ENCODE measurements at regions not wholly inside any gene's neighbourhood (a gene's known extent, or its start where the extent isn't known, plus 50 kb on each side); places are given as distances from the start of the nearest gene placed in this dataset.

- intact Hi-C loops (cut with DNase I) = no loop called here
- Histone ChIP-seq H3K27ac (ENCODE audit: low read depth in 2 of 2, low read length in 2 of 2) (no peak overlapping the region), H3K9ac (ENCODE audit: low read length in 3 of 3) (no peak overlapping the region), H3K4me1 (ENCODE audit: control insufficient read depth in 2 of 3, insufficient read depth in 2 of 3, low read depth in 1 of 3, low read length in 3 of 3) (no peaks in the 10 kb centered on the region), H3K9me3 (ENCODE audit: control insufficient read depth in 2 of 3, insufficient read depth in 1 of 3, low read length in 3 of 3) (no peaks in the 10 kb centered on the region), H3K27me3 (ENCODE audit: control insufficient read depth, insufficient read depth, low read length) (no peaks in the 10 kb centered on the region), H3K4me3 (ENCODE audit: low read length in 3 of 3) (no peak overlapping the region), H3K36me3 (ENCODE audit: control insufficient read depth in 2 of 3, insufficient read depth in 3 of 3, low read length in 3 of 3) (no peaks in the 10 kb centered on the region)
- DNase-seq (no peak), FAIRE-seq (no peak)
- no peak for TF ChIP-seq CTCF (IDR thresholded peaks at IDR 0.05; ENCODE audit: borderline replicate concordance, extremely low read depth, insufficient read depth)
These were observed 56.5 kb upstream of the SPATA31D4 start for GRCh38 chr9:81871695-81872094.

GRCh38 chr9:81874250-81874649 is 54.0 kb upstream of the SPATA31D4 start:
- Histone ChIP-seq H3K36me3 (ENCODE audit: control insufficient read depth in 2 of 3, insufficient read depth in 3 of 3, low read length in 3 of 3) (no peaks in the 10 kb centered on the region), H3K27me3 (ENCODE audit: control insufficient read depth, insufficient read depth, low read length) (no peaks in the 10 kb centered on the region), H3K27ac (ENCODE audit: low read depth in 2 of 2, low read length in 2 of 2) (peak overlapping the region in 1 of 2 donors; percentile 1), H3K4me1 (ENCODE audit: control insufficient read depth in 2 of 3, insufficient read depth in 2 of 3, low read depth in 1 of 3, low read length in 3 of 3) (no peaks in the 10 kb centered on the region), H3K9me3 (ENCODE audit: control insufficient read depth in 2 of 3, insufficient read depth in 1 of 3, low read length in 3 of 3) (no peaks in the 10 kb centered on the region), H3K4me3 (ENCODE audit: low read length in 3 of 3) (no peak overlapping the region), H3K9ac (ENCODE audit: low read length in 3 of 3) (no peak overlapping the region)
- intact Hi-C loops (cut with DNase I) = no loop called here
- DNase-seq (peak in 2 of 5 donors; percentile 48 to 72), FAIRE-seq (no peak)
- TF ChIP-seq CTCF (IDR thresholded peaks at IDR 0.05; ENCODE audit: borderline replicate concordance, extremely low read depth, insufficient read depth) = no peak

- Histone ChIP-seq H3K36me3 (ENCODE audit: control insufficient read depth in 2 of 3, insufficient read depth in 3 of 3, low read length in 3 of 3) (no peaks in the 10 kb centered on the region), H3K27me3 (ENCODE audit: control insufficient read depth, insufficient read depth, low read length) (no peaks in the 10 kb centered on the region), H3K4me3 (ENCODE audit: low read length in 3 of 3) (no peak overlapping the region), H3K27ac (ENCODE audit: low read depth in 2 of 2, low read length in 2 of 2) (peak overlapping the region in 1 of 2 donors; percentile 1), H3K9ac (ENCODE audit: low read length in 3 of 3) (no peak overlapping the region), H3K9me3 (ENCODE audit: control insufficient read depth in 2 of 3, insufficient read depth in 1 of 3, low read length in 3 of 3) (no peaks in the 10 kb centered on the region), H3K4me1 (ENCODE audit: control insufficient read depth in 2 of 3, insufficient read depth in 2 of 3, low read depth in 1 of 3, low read length in 3 of 3) (peaks cover 0 to 3% (median 0%) of the 10 kb centered on the region in 3 donors)
- DNase-seq = peak in 3 of 5 donors; percentile 50 to 94 (median 74)
- intact Hi-C loops (cut with DNase I) = no loop called here
- FAIRE-seq = no peak
- no peak for TF ChIP-seq CTCF (IDR thresholded peaks at IDR 0.05; ENCODE audit: borderline replicate concordance, extremely low read depth, insufficient read depth)
These were observed 53.3 kb upstream of the SPATA31D4 start for GRCh38 chr9:81874931-81875330.

- no peaks in the 10 kb centered on the region for H3K9me3 ChIP-seq (ENCODE audit: control insufficient read depth in 2 of 3, insufficient read depth in 1 of 3, low read length in 3 of 3)
- FAIRE-seq = no peak
These were observed 51.2 kb upstream of the SPATA31D4 start for GRCh38 chr9:81877047-81877446.

More at GRCh38 chr9:81877047-81877446, 51.2 kb upstream of the SPATA31D4 start:
- intact Hi-C loops (cut with DNase I) = no loop called here
- no peak overlapping the region for H3K27ac ChIP-seq (ENCODE audit: low read depth in 2 of 2, low read length in 2 of 2)
- H3K36me3 ChIP-seq (ENCODE audit: control insufficient read depth in 2 of 3, insufficient read depth in 3 of 3, low read length in 3 of 3) = no peaks in the 10 kb centered on the region
- DNase-seq = no peak
- H3K27me3 ChIP-seq (ENCODE audit: control insufficient read depth, insufficient read depth, low read length) = no peaks in the 10 kb centered on the region
- TF ChIP-seq CTCF (IDR thresholded peaks at IDR 0.05; ENCODE audit: borderline replicate concordance, extremely low read depth, insufficient read depth) = no peak
- no peak overlapping the region for H3K9ac ChIP-seq (ENCODE audit: low read length in 3 of 3)
- H3K4me3 ChIP-seq (ENCODE audit: low read length in 3 of 3) = no peak overlapping the region
- H3K4me1 ChIP-seq (ENCODE audit: control insufficient read depth in 2 of 3, insufficient read depth in 2 of 3, low read depth in 1 of 3, low read length in 3 of 3) = peaks cover 0 to 3% (median 0%) of the 10 kb centered on the region in 3 donors
